Neural progenitor cell (in vitro differentiated cells): ENCODE measurements at regions not wholly inside any gene's neighbourhood (a gene's known extent, or its start where the extent isn't known, plus 50 kb on each side); places are given as distances from the start of the nearest gene placed in this dataset.

Experiments
- CTCF ChIP-seq: fragments of 200-600 bp; sonication (generic); IDR thresholded peaks from 2 replicates; pipeline ENCODE4 v1.5.1; 2017; ENCODE audit warnings: antibody characterized with exemption, mild to moderate bottlenecking
- EZH2phosphoT487 ChIP-seq: fragments of 200-600 bp; sonication (generic); IDR thresholded peaks from 2 replicates; pipeline ENCODE4 v1.6.1; 2017; ENCODE audit warnings: antibody characterized with exemption

- TF ChIP-seq CTCF: no peak
- TF ChIP-seq EZH2phosphoT487: no peak
Observed at GRCh38 chr4:29536745-29537144, 1183.4 kb upstream of the PCDH7 start.
